NK-92 treated with Interleukin-12 subunit alpha and Interleukin-12 subunit beta, amount 100 ng/mL, for 24 hours (cell line): ENCODE measurements at regions not wholly inside any gene's neighbourhood (a gene's known extent, or its start where the extent isn't known, plus 50 kb on each side); places are given as distances from the start of the nearest gene placed in this dataset.

Experiments
- DNase-seq: peaks from one replicate; lab custom pipeline; 2025; lab: John Stamatoyannopoulos, UW

DNA sequence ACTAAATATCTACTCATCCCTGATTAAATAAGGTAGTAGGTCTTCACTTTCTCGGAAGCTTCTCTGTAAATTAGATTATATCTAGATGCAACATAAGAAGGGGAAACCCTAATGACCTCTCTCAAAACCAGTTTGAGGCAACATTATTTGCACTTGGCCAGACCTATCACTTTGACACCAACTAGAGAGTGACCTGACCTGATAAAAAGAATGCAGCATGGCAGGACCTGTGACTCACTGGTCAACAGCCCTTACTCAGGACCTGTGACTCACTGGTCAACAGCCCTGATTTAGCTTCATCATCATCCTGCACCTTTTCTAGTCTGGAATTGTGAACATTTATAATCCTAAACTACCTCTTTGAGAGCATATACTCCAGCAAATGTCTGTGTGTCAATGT is 1957.7 kb upstream of the CELF4 start:
- no peak for DNase-seq

DNA sequence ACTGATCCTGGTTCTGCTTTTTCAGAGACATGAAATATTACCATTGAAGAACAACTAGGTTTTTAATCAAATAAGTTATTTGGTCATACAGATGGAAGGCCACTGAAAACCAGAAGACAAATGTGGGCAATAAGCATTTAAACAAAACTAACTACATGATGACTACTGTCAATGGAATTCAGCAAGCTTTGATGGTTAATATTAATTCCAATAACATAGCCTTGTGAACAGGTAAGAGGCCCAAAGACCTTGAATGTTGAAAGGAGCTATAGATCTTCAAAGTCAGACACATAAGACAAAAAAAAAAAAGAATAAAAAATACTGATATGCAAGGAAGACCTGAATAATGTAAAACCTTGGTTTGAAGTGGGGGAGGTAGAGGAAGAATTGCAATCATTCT is 1955.6 kb upstream of the CELF4 start:
- DNase-seq, result no peak

DNA sequence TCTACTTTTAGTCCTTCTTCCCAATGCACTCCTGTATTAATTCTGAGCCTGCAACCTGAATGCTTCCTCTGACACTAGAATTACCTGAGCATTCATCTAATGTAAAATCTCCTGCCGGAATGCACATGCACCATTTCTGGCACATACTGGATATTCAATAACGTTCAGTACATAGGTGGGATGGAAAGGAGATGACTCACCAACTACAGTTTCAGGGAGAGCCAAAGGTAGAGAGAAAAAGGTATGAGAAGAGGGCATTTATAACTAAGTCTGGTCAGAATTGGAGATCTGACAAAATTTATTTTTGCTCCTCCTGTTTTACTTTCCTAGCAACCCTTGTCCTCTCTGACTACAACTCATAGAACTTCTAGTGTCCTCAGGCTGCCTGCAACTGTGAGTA is 1954.1 kb upstream of the CELF4 start:
- DNase-seq, result no peak

DNA sequence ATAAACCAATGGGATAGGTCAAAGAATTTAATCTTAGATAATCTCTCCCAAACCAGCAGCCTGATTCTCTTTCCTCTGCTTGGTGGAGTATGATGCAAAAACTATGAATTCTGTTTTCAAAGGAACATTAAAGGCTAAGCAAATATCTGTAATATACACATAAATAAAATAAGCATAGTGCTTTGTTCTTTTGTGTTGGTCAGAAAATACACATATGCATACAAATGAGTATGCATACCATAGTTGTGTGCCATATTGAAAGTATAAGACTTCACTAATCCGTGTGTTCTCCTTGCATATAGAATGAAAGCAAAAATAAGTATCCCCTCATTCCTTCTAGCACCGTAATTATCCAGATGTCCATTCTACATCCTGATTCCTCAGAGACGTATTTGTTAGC is 1949.7 kb upstream of the CELF4 start:
- DNase-seq, result no peak

DNA sequence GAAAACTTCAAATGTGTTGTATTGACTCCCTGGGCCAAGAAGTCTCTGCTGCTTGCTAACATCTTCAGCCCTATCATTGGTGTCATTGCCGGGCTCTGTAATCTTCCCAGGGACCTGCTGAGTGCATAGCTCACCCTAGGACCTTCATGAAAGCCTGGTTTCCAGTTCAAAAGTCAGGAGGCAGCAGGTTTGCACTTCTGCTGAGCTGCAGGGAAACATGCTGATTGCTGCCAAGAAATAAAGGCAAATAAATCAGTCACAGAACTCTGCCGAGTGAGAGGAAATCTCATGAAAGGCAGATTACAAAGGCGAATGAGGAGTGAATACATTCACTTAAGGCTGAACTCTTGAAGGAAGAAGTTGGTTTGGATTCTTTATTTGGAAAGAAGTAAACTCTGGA is 1947.6 kb upstream of the CELF4 start:
- DNase-seq, result no peak

DNA sequence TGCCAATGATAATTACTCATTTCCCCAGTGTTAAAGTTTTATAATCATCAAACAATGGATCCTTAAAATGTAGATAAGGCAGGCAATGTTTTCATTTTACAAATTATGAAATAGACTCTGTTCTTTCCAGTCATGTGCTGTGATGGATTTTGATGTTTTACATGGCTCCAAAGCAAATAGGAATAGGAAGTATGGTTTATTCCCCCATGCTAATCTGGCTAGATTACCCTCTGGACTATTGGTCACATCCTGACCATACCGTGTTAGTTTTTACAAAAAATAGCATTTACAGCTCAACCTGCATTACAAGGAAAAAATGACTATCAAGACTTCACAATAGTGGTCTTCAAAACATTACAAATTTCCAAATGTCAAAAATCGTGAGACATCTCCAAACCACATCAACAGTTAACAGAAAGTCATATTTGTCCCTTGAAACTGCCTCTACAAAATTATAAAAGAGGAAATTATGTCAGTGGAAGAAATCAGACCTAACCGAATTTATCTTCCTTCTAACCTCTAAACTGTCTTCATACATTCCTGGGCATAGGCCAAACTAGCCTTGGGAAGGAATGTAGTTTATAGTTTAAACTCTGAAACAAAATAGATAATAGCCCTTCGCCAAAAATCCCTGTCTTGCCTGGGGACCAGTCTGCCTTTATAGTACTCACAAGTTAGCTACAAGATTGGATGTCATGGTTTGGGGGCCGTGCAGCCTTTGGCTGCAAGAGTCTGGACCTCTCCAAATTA is 1941.2 kb upstream of the CELF4 start:
- no peak for DNase-seq

DNA sequence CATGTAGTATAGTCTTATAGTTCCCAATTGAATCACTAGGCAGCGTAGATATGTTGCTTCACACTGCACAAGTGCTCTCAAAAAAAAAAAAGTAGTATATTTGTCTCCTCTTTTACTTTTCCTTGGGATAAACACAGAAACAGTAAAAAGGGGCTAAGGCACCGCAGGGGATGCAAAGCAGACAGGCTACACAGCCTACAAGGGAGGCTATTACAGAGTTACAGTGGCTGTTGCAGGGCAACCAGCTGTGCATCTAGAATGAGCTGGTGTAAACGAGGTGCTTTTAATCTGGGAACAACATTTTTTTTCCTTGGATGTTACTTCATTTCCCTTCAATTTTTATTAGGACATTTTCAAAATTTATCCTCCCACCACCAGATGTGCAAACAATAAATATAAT is 1934.7 kb upstream of the CELF4 start:
- no peak for DNase-seq

DNA sequence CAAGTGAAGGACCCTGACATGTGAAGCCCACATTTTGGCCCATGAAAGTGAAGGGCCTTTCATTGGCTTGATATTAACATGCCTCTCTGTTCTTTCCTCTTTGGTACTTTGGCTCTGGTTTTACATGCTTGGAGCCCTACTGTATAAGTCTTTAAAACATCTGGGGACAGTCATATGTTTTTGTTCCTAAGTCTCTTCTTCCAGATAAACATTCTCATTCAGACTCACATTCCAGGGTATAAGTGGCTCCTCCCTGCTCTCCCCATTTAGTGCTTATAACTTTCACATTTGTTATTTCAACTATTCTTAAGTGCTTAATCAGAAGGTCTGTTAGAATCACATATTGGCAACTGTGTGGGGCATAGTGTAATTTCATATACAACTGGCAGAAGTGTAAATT is 1932.2 kb upstream of the CELF4 start:
- no peak for DNase-seq

DNA sequence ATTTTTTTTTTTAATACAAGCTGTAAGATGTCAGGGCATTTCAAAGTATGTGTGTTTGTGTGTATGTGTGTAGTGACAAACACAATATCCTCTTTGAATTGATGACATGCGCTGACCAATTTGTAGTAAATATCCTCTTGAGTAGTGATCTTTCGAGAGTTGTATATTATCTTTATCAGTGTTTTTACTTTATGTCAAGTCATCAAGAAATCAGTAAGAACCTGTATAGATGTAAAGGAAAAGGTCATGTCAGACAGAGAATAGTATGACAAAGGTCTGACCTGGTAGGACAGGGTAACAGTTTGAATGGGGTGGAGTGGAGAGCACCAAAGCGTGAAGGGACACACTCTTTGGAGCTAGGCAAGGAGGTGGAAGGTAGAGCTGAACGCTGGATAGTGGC is 1931.4 kb upstream of the CELF4 start:
- no peak for DNase-seq

DNA sequence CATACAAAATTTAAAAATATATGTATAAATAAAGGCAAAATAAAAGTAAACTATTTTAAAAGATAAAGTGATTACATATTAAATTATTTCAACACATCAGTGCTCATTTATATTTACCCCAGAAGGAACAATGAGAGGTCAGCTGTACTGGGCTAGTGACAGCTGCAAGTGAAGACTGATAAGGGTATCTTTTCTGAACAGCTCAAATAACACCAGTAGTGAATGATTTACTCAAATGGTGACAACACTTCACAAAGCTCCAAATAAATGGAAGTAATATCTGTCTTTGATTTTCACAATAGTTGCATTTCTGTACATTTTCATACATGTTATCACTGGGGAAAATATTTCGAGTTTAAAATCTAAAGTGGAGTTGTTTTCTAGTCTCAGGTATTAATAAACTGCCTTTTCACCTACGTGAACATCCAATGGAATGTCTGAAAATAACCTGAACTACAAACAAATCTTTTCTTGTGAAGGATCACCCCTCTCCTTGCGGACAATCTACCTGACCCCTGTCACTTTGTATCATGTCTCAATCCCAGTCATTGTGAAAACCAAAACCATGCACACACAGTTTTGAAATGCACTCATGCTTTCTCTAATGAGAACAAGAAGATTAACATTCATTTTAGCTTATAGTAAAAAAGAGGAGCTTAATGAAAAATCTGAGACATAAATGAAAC is 1928.8 kb upstream of the CELF4 start:
- no peak for DNase-seq

DNA sequence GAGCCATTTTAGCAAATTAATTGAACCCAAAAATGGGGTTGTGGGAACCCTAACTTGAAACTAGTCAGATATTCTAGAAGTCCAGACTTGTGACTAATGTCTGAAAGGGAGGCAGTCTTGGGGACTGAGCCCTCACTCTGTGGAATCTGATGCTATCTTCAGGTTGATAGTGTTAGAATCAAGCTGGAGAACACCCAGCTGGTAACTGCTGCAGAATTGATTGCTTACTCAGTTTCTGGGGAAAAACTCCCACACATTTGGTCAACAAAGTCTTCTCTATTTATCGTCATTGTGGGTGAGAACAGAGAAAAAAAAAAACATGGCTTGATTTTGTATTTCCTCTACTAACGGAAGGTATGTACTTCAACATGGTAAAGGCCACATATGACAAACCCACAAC is 1925.8 kb upstream of the CELF4 start:
- no peak for DNase-seq

DNA sequence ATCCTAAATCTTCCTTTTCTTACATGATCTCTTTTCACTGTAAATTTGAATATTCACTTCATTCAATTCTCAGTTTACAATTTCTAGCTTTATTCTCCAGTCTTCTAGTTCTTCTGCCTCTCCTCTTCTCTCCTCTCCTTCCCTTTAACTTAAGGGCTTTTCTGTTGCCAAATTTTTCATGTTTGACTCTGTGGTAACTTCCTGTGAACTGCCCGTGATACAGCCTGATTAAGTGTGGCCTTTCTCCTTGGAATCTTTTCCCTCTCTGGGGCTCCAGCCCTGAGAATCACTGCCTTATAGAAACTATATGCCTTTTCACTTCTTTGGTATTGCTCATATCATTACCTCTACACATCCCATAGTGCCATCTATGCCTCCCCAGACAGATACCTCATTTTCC is 1923.8 kb upstream of the CELF4 start:
- DNase-seq, result no peak

DNA sequence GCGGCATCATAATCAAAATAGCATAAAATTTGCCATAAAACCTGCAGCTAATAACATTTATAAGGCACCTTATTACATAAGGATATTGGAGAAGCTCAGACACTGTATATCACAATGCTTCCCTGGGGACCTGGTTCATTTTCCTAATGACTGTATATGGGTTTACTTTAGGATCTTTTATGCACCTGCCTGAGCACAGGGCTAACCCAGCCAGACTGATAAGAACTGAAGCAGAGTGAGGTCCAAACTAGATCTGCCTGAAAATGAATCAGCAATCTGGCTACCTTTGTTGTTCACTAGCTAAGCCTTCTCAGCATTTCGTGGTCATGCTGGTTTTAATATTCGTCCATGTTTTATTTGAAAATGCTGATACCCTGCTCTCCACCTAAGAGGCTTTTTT is 1922.3 kb upstream of the CELF4 start:
- DNase-seq, result no peak

DNA sequence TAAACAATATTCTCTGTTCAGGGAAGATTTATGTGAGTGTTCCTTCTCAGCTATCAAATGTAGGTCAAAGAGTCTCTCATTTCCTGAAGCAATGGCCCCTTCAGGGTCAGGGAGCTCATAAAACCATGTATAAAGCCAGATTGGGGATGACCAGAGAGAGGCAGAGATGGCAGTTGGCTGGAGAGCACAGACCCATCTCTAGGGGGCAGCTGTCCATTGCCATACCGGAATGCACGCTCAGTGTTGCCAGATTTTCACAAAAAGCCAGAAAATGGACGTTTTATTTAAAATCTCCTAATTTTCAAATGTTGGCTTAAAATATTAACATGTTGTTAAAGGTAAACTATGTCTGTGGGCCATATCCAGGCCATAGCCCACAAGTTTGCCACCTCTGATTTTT is 1920.7 kb upstream of the CELF4 start:
- DNase-seq, result no peak

DNA sequence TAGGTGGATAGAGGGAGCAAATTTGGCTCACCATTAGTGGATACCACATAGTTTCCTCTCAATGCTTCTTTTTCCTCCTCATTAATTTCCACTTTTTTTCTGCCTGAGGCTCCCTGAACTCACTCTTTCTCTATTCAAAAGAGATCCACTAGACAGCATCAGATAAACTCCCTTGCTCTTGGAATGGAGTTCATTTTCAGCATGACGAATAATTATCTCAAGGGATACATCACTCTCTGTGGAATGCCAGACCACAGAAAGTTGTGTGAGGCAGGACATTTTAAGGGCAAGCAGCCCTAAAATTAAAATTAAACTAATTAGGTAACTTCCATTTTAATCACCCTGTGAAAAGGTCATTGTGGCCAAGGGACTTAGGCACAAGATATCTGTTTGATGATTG is 1920.1 kb upstream of the CELF4 start:
- DNase-seq, result no peak

DNA sequence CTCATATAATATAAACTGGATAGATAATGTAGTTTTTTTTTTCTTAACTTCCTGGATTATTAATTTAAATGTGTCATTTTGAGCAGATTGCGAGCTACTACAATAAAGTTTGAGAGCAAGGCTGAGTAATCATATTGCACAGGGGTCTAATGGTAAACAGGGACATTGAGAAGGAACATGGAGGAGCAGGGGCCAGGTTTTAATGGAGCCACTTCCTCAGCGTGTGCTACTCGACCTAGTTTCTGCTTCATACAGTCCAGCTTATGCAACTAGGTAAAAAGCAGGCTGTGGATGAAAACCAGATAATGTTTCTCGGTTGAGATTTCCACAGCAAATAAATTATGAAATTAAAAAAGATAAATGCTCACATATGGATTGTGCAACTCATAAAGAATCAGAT is 1915.7 kb upstream of the CELF4 start:
- DNase-seq, result no peak

DNA sequence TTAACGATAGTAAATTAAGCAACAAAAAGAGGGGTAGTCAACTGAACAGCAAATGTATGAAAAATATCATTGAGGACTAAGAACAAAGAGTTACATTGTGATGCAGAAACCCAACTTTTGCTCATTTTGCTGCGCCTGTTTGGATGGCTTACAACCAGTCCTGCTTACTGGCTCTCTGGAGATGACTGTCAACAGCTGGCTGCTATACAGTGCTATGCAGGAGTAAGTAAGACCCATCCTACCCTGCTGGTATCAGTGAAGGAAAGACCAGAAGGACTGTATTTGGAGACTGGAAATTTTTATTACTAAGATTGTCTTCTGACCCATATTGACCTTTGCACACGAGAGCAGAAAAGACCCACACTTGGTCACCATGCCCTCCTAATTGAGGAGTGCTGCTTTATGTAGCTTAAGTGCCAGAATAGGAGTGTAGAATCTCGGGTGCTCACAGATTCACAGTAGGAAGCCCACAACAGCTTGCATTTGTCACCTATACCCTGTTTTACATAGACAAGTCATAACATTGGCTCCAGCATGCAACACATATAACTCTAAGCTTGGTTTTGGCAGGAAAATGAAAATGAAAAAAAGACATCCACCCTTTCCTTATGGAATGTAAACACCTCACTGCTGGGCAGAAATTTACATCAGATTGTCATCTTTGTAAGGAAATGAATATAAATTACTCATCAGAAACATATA is 1915.0 kb upstream of the CELF4 start:
- no peak for DNase-seq

DNA sequence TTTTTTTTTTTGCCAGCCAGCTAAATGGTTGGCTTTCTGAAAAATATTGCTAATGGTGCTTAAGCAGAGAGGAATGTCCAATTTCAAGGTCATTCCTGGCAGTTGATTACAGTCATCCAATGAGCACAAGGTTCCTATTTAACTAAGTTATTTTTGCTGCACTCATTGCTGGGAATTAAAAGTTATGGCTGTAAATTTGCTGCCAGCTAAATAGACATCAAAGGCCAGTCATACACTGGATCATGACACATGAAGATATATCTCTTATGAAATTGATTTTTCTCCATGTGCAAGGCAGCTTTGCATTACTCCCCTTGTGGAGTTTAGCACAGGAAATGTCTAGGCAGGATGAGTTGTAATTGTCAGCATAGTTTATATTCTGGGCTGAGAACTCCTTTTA is 1898.4 kb upstream of the CELF4 start:
- no peak for DNase-seq

DNA sequence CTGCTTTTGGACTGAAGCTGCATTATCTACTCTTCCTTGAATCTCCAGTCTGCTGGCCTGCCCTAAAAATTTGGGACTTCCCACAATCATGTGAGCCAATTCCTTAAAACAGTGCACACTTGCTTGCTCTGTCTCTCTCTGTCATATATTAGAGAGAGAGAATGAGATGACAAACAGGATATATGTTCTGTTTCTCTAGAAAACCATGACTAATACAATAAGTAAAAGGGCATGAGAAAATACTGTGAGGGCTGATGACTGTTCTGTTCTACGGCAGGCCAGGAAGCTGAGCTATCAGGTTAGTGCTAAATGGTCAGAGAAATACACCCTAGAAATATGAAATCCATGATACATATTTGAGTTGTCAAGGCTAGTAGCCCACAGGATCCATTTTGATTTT is 1896.8 kb upstream of the CELF4 start:
- DNase-seq, result no peak

DNA sequence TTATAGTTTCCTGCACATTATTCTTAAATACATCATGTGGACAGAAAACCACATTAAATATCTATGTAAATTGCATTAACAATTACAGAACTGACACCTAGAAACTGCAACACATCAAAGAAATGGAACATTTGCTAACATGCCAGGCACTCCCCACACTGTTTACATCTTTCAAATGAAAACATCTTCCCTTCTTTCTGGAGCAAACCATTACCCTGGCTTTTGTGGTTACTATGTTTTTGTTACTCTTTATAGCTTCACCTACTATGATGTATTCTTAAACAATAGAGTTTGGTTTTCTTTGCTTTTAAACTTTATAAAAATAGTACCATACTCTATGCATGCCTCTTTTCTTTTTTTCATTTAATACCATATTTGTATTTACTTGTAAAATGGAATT is 1894.5 kb upstream of the CELF4 start:
- DNase-seq, result no peak

DNA sequence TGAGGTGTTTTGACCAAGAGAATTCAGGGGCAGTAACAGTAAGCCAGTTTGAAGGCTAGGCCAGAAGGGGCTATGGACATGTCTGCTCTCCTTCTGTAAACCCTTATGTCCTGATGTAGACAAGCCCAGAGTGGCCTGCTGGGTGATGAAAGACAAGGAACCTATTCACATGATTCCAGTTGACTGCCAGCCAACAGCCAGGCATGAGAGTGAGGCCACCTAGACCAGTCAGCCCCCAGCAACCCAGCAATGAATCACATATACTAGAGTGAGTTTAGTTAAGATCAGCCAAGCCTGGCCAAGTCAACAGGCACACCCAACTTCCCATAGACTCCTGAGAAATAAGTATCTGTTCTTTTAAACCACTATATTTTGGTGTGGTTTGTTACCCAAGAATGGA is 1889.7 kb upstream of the CELF4 start:
- DNase-seq, result no peak

DNA sequence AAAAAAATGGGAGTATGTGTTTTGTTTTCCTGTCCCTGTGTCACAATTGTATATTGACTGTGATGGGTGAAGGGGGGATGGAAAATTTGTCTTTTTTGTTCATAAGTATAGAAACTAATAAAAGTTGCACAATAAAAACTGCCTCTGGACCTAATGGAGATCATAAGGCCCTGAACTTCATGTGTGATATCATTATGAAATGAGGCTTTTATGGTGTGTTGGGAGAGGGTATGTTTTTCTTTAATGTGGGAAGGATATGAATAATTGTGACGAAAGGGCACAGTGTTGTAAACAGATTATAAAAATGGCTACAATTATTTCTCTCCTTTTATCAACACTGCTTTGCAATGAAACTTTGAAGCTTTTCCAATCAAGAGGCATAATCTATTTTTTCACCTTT is 1889.3 kb upstream of the CELF4 start:
- no peak for DNase-seq

DNA sequence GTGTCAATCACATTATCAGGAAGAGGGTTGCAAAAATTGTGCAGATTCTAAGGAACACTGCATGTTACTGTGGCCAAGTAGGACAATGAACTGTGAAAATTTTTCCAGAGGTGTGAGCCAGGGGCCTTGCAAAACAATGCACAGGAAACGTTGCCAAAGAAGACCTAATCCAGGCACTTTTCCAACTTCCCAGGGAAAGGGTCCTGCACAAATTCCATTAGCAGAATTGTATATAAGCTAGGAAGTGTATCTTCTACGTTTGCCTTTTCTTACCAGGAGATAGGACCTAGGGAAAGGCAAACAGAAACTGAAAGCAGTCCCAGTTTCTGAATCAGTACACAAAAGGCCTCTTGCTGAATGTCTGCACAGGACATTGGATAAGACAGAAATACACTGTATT is 1888.3 kb upstream of the CELF4 start:
- DNase-seq, result no peak

DNA sequence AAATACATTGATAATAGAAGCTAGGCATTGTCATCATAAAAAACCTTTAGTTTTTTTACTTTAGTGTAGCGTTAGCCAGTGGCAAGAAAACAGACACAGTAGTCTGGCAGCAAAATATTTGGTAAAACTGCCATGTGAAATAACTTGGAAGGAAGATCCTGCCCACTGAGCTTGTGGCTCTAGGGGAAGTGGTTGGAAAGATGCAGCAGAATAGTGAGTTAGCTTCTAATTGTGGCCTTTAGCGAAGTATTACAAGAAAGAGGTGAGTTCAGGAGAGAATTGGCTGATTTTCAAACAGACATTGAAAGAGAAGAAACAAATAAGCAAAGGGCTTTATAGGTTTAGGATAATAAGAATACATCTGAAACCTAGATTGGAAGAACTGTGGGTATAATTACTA is 1887.8 kb upstream of the CELF4 start:
- no peak for DNase-seq
